ENCODE measurements at regions not wholly inside any gene's neighbourhood (a gene's known extent, or its start where the extent isn't known, plus 50 kb on each side); places are given as distances from the start of the nearest gene placed in this dataset.

- Histone ChIP-seq H3K36me3 (replicated peaks; ENCODE audit: control insufficient read depth, insufficient read depth, low read length) (no peaks in the 10 kb centered on the region), H3K4me3 (ENCODE audit: insufficient read depth, low read depth, low read length) (no peak overlapping the region), H3K27me3 (ENCODE audit: control insufficient read depth, insufficient read depth, low read length) (no peaks in the 10 kb centered on the region)
- no peak for DNase-seq
Measured at GRCh38 chr2:145041706-145042105, 521.8 kb upstream of the ZEB2 start.

GRCh38 chr2:145040433-145040832 lies 520.5 kb upstream of the ZEB2 start:
- no peak overlapping the region for H3K4me3 ChIP-seq (ENCODE audit: insufficient read depth, low read depth, low read length)
- no peak for DNase-seq

GRCh38 chr2:145038041-145038525 lies 518.2 kb upstream of the ZEB2 start:
- Histone ChIP-seq H3K27me3 (ENCODE audit: control insufficient read depth, insufficient read depth, low read length) (no peaks in the 10 kb centered on the region), H3K4me3 (ENCODE audit: insufficient read depth, low read depth, low read length) (no peak overlapping the region), H3K36me3 (replicated peaks; ENCODE audit: control insufficient read depth, insufficient read depth, low read length) (no peaks in the 10 kb centered on the region)
- DNase-seq = no peak

More at GRCh38 chr2:145040433-145040832, 520.5 kb upstream of the ZEB2 start:
- Histone ChIP-seq H3K27me3 (ENCODE audit: control insufficient read depth, insufficient read depth, low read length) (no peaks in the 10 kb centered on the region), H3K36me3 (replicated peaks; ENCODE audit: control insufficient read depth, insufficient read depth, low read length) (no peaks in the 10 kb centered on the region)

DNA sequence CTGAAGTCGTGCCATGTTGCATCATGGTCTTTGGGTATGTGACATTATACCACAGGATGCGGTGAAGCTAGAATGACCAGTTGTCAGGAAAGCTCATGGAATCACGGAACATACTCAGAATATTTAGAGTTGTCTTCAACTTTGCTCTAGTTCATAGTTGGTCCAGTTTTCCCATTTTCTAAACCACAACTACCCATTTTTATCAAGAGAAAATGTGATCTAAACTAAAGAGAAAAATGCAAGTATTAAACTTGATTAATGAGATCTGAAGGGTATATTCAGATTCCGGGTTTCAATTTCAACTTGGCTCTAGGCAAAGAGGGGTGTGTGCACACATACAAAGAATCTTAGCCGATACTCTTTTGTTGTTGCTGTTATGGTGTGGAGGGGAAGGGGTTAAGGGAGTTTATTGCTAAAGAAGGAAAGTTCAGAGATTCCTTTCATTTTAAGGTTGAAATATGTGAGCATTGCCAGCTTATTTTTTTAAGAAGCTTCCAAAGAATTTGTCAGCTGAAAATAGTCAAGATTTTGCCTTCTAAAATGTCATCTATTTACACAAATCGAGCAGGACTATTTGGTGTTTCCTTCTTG lies 516.6 kb upstream of the ZEB2 start:
- Histone ChIP-seq H3K27me3 (ENCODE audit: control insufficient read depth, insufficient read depth, low read length) (no peaks in the 10 kb centered on the region), H3K36me3 (replicated peaks; ENCODE audit: control insufficient read depth, insufficient read depth, low read length) (no peaks in the 10 kb centered on the region), H3K4me3 (ENCODE audit: insufficient read depth, low read depth, low read length) (no peak overlapping the region)
- DNase-seq = no peak

DNA sequence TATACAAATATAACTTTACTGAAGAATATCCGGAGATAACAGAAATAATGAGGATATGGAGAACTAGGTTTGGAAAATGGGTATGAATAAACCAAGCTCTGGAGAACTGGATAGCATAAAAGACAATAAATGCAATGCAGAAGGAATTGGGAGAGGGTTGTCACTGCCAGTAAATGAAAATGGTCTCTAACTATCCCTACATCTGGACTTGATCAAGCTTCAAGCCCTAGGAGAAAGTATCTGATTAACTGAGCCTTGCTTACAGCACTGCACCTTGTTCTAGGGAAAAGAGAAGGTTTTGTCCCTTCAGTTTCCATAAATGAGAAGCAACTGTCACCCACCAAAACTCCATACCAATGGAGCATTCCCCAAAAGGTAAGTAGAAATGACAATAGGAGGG lies 514.6 kb upstream of the ZEB2 start:
- Histone ChIP-seq H3K4me3 (ENCODE audit: insufficient read depth, low read depth, low read length) (no peak overlapping the region), H3K36me3 (replicated peaks; ENCODE audit: control insufficient read depth, insufficient read depth, low read length) (no peaks in the 10 kb centered on the region), H3K27me3 (ENCODE audit: control insufficient read depth, insufficient read depth, low read length) (no peaks in the 10 kb centered on the region)
- no peak for DNase-seq

- Histone ChIP-seq H3K36me3 (replicated peaks; ENCODE audit: control insufficient read depth, insufficient read depth, low read length) (no peaks in the 10 kb centered on the region), H3K27me3 (ENCODE audit: control insufficient read depth, insufficient read depth, low read length) (no peaks in the 10 kb centered on the region), H3K4me3 (ENCODE audit: insufficient read depth, low read depth, low read length) (no peak overlapping the region)
- no peak for DNase-seq
Measured at GRCh38 chr2:145033438-145033837, 513.5 kb upstream of the ZEB2 start.

DNA sequence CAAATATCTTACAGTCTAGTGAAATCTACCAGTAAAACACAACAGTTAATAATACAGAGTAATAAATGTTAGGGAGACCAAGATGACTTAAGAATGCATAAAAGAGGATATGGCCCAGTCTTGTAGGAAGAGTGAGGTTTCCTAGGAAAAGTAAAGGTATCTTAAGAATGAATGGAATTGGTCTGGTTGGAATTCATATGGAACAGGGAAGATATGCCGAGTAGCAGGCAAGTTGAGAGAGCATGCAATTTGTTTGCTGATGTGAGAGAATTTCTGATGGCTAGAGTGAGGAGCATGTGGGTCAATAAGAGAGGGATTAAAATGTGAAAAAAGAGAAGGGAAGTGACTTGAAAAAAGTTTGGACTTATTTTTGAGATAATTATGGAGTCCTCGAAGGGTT lies 512.9 kb upstream of the ZEB2 start:
- no peaks in the 10 kb centered on the region for H3K27me3 ChIP-seq (ENCODE audit: control insufficient read depth, insufficient read depth, low read length)
- H3K36me3 ChIP-seq (replicated peaks; ENCODE audit: control insufficient read depth, insufficient read depth, low read length) = no peaks in the 10 kb centered on the region
- DNase-seq = no peak

DNA sequence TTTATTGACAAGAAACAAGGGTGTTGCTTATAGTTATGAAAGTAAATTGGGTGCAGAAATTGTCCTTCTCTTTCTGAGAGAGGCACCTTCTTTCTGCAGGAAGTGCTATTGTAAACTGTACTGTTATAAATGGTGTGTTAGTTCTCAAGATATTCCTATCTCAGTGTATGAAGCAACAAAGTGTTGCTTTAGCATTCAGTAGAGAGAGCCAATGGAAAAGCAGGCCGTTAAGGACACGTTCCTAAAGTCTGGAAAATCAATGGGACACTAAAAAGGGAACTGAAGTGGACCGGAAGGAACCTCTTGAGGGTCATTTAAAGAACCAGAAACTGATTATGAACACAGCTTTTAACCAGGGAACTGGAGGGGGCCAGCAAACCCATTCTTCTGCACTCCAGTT lies 510.0 kb upstream of the ZEB2 start:
- Histone ChIP-seq H3K36me3 (replicated peaks; ENCODE audit: control insufficient read depth, insufficient read depth, low read length) (no peaks in the 10 kb centered on the region), H3K4me3 (ENCODE audit: insufficient read depth, low read depth, low read length) (no peak overlapping the region), H3K27me3 (ENCODE audit: control insufficient read depth, insufficient read depth, low read length) (no peaks in the 10 kb centered on the region)
- no peak for DNase-seq

More for the DNA sequence above, 512.9 kb upstream of the ZEB2 start:
- H3K4me3 ChIP-seq (ENCODE audit: insufficient read depth, low read depth, low read length) = no peak overlapping the region

GRCh38 chr2:145029081-145029480 lies 509.2 kb upstream of the ZEB2 start:
- DNase-seq = no peak
- Histone ChIP-seq H3K4me3 (ENCODE audit: insufficient read depth, low read depth, low read length) (no peak overlapping the region), H3K27me3 (ENCODE audit: control insufficient read depth, insufficient read depth, low read length) (no peaks in the 10 kb centered on the region), H3K36me3 (replicated peaks; ENCODE audit: control insufficient read depth, insufficient read depth, low read length) (no peaks in the 10 kb centered on the region)

GRCh38 chr2:145028101-145028920 lies 508.4 kb upstream of the ZEB2 start:
- Histone ChIP-seq H3K4me3 (ENCODE audit: insufficient read depth, low read depth, low read length) (no peak overlapping the region), H3K36me3 (replicated peaks; ENCODE audit: control insufficient read depth, insufficient read depth, low read length) (no peaks in the 10 kb centered on the region), H3K27me3 (ENCODE audit: control insufficient read depth, insufficient read depth, low read length) (no peaks in the 10 kb centered on the region)
- DNase-seq = no peak

GRCh38 chr2:145026456-145027455 lies 506.8 kb upstream of the ZEB2 start:
- DNase-seq = no peak
- Histone ChIP-seq H3K27me3 (ENCODE audit: control insufficient read depth, insufficient read depth, low read length) (no peaks in the 10 kb centered on the region), H3K36me3 (replicated peaks; ENCODE audit: control insufficient read depth, insufficient read depth, low read length) (no peaks in the 10 kb centered on the region), H3K4me3 (ENCODE audit: insufficient read depth, low read depth, low read length) (no peak overlapping the region)

DNA sequence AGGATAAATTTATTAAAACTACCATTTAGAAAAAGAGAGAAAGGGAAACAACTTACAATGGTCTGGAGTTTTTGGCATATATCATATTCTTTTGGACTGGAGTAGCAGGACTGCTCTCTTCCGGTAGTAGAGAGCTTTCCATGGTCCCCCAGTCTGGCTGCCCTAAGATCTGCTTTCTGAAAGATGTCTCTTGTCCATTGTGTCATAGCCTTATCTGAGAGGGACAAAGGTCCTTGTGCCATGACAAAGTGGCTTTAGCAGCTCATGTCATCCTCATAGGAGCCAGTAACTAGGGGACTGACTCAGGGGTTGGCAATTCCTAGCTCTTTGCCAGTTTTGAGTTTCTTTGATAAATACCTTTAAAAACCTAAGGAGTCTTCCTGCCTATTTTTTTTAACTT lies 505.5 kb upstream of the ZEB2 start:
- no peak overlapping the region for H3K4me3 ChIP-seq (ENCODE audit: insufficient read depth, low read depth, low read length)
- DNase-seq = no peak
- H3K27me3 ChIP-seq (ENCODE audit: control insufficient read depth, insufficient read depth, low read length) = no peaks in the 10 kb centered on the region
- no peaks in the 10 kb centered on the region for H3K36me3 ChIP-seq (replicated peaks; ENCODE audit: control insufficient read depth, insufficient read depth, low read length)

GRCh38 chr2:145023334-145023934 lies 503.5 kb upstream of the ZEB2 start:
- no peaks in the 10 kb centered on the region for H3K36me3 ChIP-seq (replicated peaks; ENCODE audit: control insufficient read depth, insufficient read depth, low read length)
- DNase-seq = no peak
- H3K27me3 ChIP-seq (ENCODE audit: control insufficient read depth, insufficient read depth, low read length) = no peaks in the 10 kb centered on the region
- no peak overlapping the region for H3K4me3 ChIP-seq (ENCODE audit: insufficient read depth, low read depth, low read length)

DNA sequence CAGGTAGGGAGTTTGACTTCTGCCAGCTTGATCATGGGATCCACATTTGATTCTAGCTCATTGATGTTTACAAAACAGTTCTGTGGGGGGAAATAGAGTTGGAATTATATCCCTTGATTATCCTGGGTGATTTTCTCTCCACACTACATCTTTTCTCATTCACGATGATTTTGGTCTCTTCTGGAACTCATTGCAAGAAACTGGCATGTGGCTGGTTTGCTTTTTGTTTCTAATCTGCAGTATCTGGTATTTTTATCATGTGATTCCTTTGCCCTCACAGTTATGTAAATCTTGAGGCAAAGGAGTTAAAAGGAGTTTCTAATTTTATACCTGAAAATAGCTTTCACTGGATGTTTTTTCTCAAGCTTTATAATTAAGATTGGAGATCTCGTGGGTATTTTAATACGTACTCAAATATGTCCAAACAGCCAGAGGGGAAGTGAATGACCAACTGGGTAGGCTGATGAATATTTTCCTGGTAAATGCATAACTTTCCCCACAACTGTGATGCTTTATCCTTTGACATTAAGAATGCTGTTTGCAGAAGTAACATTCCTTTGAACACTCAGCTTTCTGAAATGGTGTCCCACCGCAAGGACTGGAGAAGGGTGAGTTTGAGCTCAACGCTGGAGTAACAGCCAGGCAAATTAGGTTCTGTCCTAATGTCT lies 502.9 kb upstream of the ZEB2 start:
- Histone ChIP-seq H3K4me3 (ENCODE audit: insufficient read depth, low read depth, low read length) (no peak overlapping the region), H3K27me3 (ENCODE audit: control insufficient read depth, insufficient read depth, low read length) (no peaks in the 10 kb centered on the region), H3K36me3 (replicated peaks; ENCODE audit: control insufficient read depth, insufficient read depth, low read length) (no peaks in the 10 kb centered on the region)
- no peak for DNase-seq

Measured in H7 (cell line).